Endothelial cell of umbilical vein (primary cell): ENCODE measurements at regions not wholly inside any gene's neighbourhood (a gene's known extent, or its start where the extent isn't known, plus 50 kb on each side); places are given as distances from the start of the nearest gene placed in this dataset.

Source experiments
- BruUV-seq: library from RNA; stranded (reverse); fragments of 400-500 nt; replicated peaks from 2 replicates; lab custom pipeline; 2021; lab: Mats Ljungman, UMichigan
- CTCF ChIA-PET: fragments of 300-600, 350-600 bp; sonication (Branson Sonifier 250); formaldehyde crosslinking; loops from one replicate; lab custom pipeline; 2021; ENCODE audit warnings: antibody characterized with exemption, inconsistent platforms; lab: Charles Lee
- POLR2A ChIA-PET: fragments of 300-600, 350-600 bp; sonication (Branson Sonifier 250); formaldehyde crosslinking; loops from one replicate; lab custom pipeline; 2021; ENCODE audit warnings: antibody characterized with exemption, inconsistent platforms; lab: Charles Lee
- DNase-seq: peaks from one replicate; pipeline ENCODE4 v3.0.0-alpha.2; 2011; ENCODE audit warnings: low read depth, low spot score
- FAIRE-seq: peaks from 2 replicates; lab custom pipeline; 2011; peaks lifted over from hg19 to GRCh38; lab: Jason Lieb, UNC
- H2AFZ ChIP-seq: 2 replicates; pipeline ENCODE4 v1.6.0; 2012; ENCODE audit warnings: low read depth, low read length, control low read depth, inconsistent platforms
- H3K27ac ChIP-seq: 2 replicates; pipeline ENCODE4 v1.5.1; 2011; ENCODE audit warnings: low read depth, mild to moderate bottlenecking, control low read depth, low read length, moderate library complexity; ENCODE audit not compliant: insufficient read depth
- H3K27me3 ChIP-seq, 2 experiments: 2 replicates each; pipeline versions ENCODE4 v1.6.0 to v1.6.1; 2011; ENCODE audit warnings: low read length in 2 of 2, mixed read lengths in 1 of 2; ENCODE audit not compliant: control insufficient read depth in 2 of 2, insufficient read depth in 2 of 2
- H3K36me3 ChIP-seq, 2 experiments: 2 replicates in 1 of 2; 3 replicates in 1 of 2; pipeline ENCODE4 v1.5.1; 2011; ENCODE audit warnings: low read length in 2 of 2, mild to moderate bottlenecking in 1 of 2, moderate library complexity in 1 of 2; ENCODE audit not compliant: control insufficient read depth in 2 of 2, insufficient read depth in 2 of 2; ENCODE audit errors: extremely low read depth in 1 of 2
- H3K4me1 ChIP-seq: 3 replicates; pipeline ENCODE4 v1.5.1; 2011; ENCODE audit warnings: mild to moderate bottlenecking, low read length; ENCODE audit not compliant: control insufficient read depth, insufficient read depth; ENCODE audit errors: extremely low read depth
- H3K4me2 ChIP-seq: 2 replicates; pipeline ENCODE4 v1.6.1; 2011; ENCODE audit warnings: low read length, control low read depth, mixed read lengths; ENCODE audit not compliant: insufficient read depth
- H3K4me3 ChIP-seq, 3 experiments: fragments of 200-600 bp in 1 of 3; sonication (generic), shearing (Covaris generic) in 1 of 3; replicated peaks in 1 of 3; 2 replicates each; pipeline ENCODE4 v1.5.1; 2011 to 2016; ENCODE audit warnings: control low read depth in 3 of 3, low read length in 3 of 3, mild to moderate bottlenecking in 2 of 3, inconsistent platforms in 1 of 3, low read depth in 1 of 3, moderate library complexity in 1 of 3; ENCODE audit not compliant: insufficient read depth in 1 of 3
- H3K79me2 ChIP-seq: 2 replicates; pipeline ENCODE4 v1.6.0; 2012; ENCODE audit warnings: low read length, inconsistent platforms; ENCODE audit not compliant: control insufficient read depth, insufficient read depth
- H3K9ac ChIP-seq: replicated peaks from 2 replicates; pipeline ENCODE3; 2011; ENCODE audit warnings: low read length, control low read depth; ENCODE audit not compliant: insufficient read depth; ENCODE audit errors: extremely low read depth
- H3K9me1 ChIP-seq: replicated peaks from 3 replicates; pipeline ENCODE4 v1.6.0; 2011; ENCODE audit warnings: mild to moderate bottlenecking, low read length; ENCODE audit not compliant: control insufficient read depth, insufficient read depth; ENCODE audit errors: extremely low read depth
- H3K9me3 ChIP-seq: replicated peaks from 2 replicates; pipeline ENCODE4 v1.5.1; 2012; ENCODE audit warnings: low read length, inconsistent platforms; ENCODE audit not compliant: control insufficient read depth, insufficient read depth
- H4K20me1 ChIP-seq: replicated peaks from 2 replicates; pipeline ENCODE3; 2011; ENCODE audit warnings: mild to moderate bottlenecking, low read length; ENCODE audit not compliant: control insufficient read depth, insufficient read depth; ENCODE audit errors: extremely low read depth
- CTCF ChIP-seq, 2 donors: IDR thresholded peaks; 1 replicate in 1 of 2; 2 replicates in 1 of 2; pipeline ENCODE4 v1.5.1; 2011; ENCODE audit warnings: low read length in 2 of 2, mild to moderate bottlenecking in 2 of 2, moderate library complexity in 2 of 2, control low read depth in 1 of 2, inconsistent platforms in 1 of 2, low read depth in 1 of 2; ENCODE audit not compliant: insufficient read depth in 1 of 2; ENCODE audit errors: extremely low read depth in 1 of 2
- EZH2 ChIP-seq: IDR thresholded peaks from 2 replicates; pipeline ENCODE4 v1.6.1; 2012; ENCODE audit warnings: borderline replicate concordance, low read depth, mild to moderate bottlenecking, moderate library complexity, low read length, inconsistent platforms; ENCODE audit not compliant: severe bottlenecking
- FOS ChIP-seq: IDR thresholded peaks from 2 replicates; pipeline ENCODE4 v1.6.1; 2011; ENCODE audit warnings: mild to moderate bottlenecking, low read length, moderate library complexity, borderline replicate concordance; ENCODE audit not compliant: insufficient read depth
- GATA2 ChIP-seq: IDR thresholded peaks from 2 replicates; pipeline ENCODE4 v1.7.0; 2011; ENCODE audit warnings: low read depth, mild to moderate bottlenecking, moderate library complexity, mixed read lengths, low read length; ENCODE audit not compliant: insufficient read length, insufficient read depth
- JUN ChIP-seq: IDR thresholded peaks from 2 replicates; pipeline ENCODE4 v1.6.1; 2011; ENCODE audit warnings: borderline replicate concordance, low read depth; ENCODE audit not compliant: insufficient read length, insufficient read depth
- MAX ChIP-seq: IDR thresholded peaks from 2 replicates; pipeline ENCODE4 v1.6.1; 2011; ENCODE audit not compliant: insufficient read depth, insufficient read length
- MYC ChIP-seq: IDR thresholded peaks from one replicate; pipeline ENCODE4 v1.6.1; 2011; ENCODE audit warnings: mild to moderate bottlenecking, low read depth, low read length
- POLR2A ChIP-seq: IDR thresholded peaks from 2 replicates; pipeline ENCODE4 v1.6.1; 2012; ENCODE audit warnings: low read depth, mild to moderate bottlenecking, control low read depth, low read length
- POLR2AphosphoS5 ChIP-seq: IDR thresholded peaks from 2 replicates; pipeline ENCODE4 v1.6.1; 2012; ENCODE audit warnings: low read depth, mild to moderate bottlenecking, control low read depth, low read length, moderate library complexity; ENCODE audit not compliant: insufficient read depth
- dilution Hi-C: fragments of 300-500 bp; cut with MboI; formaldehyde crosslinking; loops from one replicate; pipeline ENCODE4 v1.15.0; 2019; ENCODE audit warnings: low sequenced_read_pairs; ENCODE audit not compliant: extremely low pct_ligation_motif_present
- intact Hi-C: fragments of 100-400 bp; cut with micrococcal nuclease; formaldehyde crosslinking; loops from one replicate; pipeline ENCODE4 v1.10.0; 2022

GRCh38 chr18:2053490-2054089 is 517.7 kb downstream of the METTL4 start:
- TF ChIP-seq POLR2A (no peak), MYC (no peak), JUN (no peak), GATA2 (no peak), EZH2 (no peak), FOS (no peak), POLR2AphosphoS5 (no peak)
- Histone ChIP-seq H4K20me1 (no peaks in the 10 kb centered on the region), H3K27me3 (no peaks in the 10 kb centered on the region), H3K36me3 (no peaks in the 10 kb centered on the region), H3K9me1 (no peaks in the 10 kb centered on the region), H3K4me3 (no peak overlapping the region), H3K27ac (no peak overlapping the region), H3K9me3 (no peaks in the 10 kb centered on the region), H2AFZ (no peak overlapping the region), H3K4me1 (no peaks in the 10 kb centered on the region), H3K9ac (no peak overlapping the region), H3K79me2 (no peaks in the 10 kb centered on the region), H3K4me2 (no peak overlapping the region)
- intact Hi-C loops (no loop called here), dilution Hi-C loops (no loop called here)
- no peak for FAIRE-seq
- DNase-seq, result no peak
- ChIA-PET CTCF (no interaction called here), POLR2A (no interaction called here)
- BruUV-seq, result no TSS peak

- no peaks in the 10 kb centered on the region for H3K4me1 ChIP-seq
- no peak overlapping the region for H2AFZ ChIP-seq
- intact Hi-C loops, result no loop called here
- no peak overlapping the region for H3K9ac ChIP-seq
- CTCF ChIA-PET, result no interaction called here
- no peak overlapping the region for H3K27ac ChIP-seq
- no peaks in the 10 kb centered on the region for H4K20me1 ChIP-seq
- no peaks in the 10 kb centered on the region for H3K9me3 ChIP-seq
- no peak overlapping the region for H3K4me3 ChIP-seq
- dilution Hi-C loops, result no loop called here
- no peak for DNase-seq
- H3K36me3 ChIP-seq, result no peaks in the 10 kb centered on the region
- TF ChIP-seq POLR2AphosphoS5 (no peak), GATA2 (no peak), POLR2A (no peak), MAX (no peak), MYC (no peak), JUN (no peak), FOS (no peak), EZH2 (no peak), CTCF (IDR thresholded peaks at IDR 0.05; ENCODE audit: extremely low read depth in 1 of 2, insufficient read depth in 1 of 2, low read depth in 1 of 2, low read length in 2 of 2) (no peak)
- BruUV-seq, result no TSS peak
- no peak overlapping the region for H3K4me2 ChIP-seq
- H3K79me2 ChIP-seq, result no peaks in the 10 kb centered on the region
- POLR2A ChIA-PET, result no interaction called here
- no peaks in the 10 kb centered on the region for H3K9me1 ChIP-seq
- no peaks in the 10 kb centered on the region for H3K27me3 ChIP-seq
- no peak for FAIRE-seq
These were observed 512.0 kb downstream of the METTL4 start for GRCh38 chr18:2059336-2059735.
